ENCODE measurements at regions not wholly inside any gene's neighbourhood (a gene's known extent, or its start where the extent isn't known, plus 50 kb on each side); places are given as distances from the start of the nearest gene placed in this dataset.
"Not testable (repeated sequence)": the region's sequence is repeated elsewhere in the genome, so short reads cannot be mapped to it uniquely, and the experiment has no call there.

GRCh38 chr9:83140061-83140460 lies 77.1 kb upstream of the RASEF start:
- no peak for DNase-seq (ENCODE audit: low read depth in 3 of 3, low spot score in 2 of 3)

- DNase-seq (ENCODE audit: low read depth in 3 of 3, low spot score in 2 of 3) = no peak
Measured at GRCh38 chr9:83138422-83139135, 75.6 kb upstream of the RASEF start.

GRCh38 chr9:83133316-83133715 lies 70.4 kb upstream of the RASEF start:
- no peak for DNase-seq (ENCODE audit: low read depth in 3 of 3, low spot score in 2 of 3)

- no peak for DNase-seq (ENCODE audit: low read depth in 3 of 3, low spot score in 2 of 3)
Measured at GRCh38 chr9:83132768-83133167, 69.8 kb upstream of the RASEF start.

- DNase-seq (ENCODE audit: low read depth in 3 of 3, low spot score in 2 of 3) = no peak
Measured at GRCh38 chr9:83130541-83130940, 67.6 kb upstream of the RASEF start.

- no peak for DNase-seq (ENCODE audit: low read depth in 3 of 3, low spot score in 2 of 3)
Measured at GRCh38 chr9:83125671-83126070, 62.7 kb upstream of the RASEF start.

- no peak for DNase-seq (ENCODE audit: low read depth in 3 of 3, low spot score in 2 of 3)
Measured at GRCh38 chr9:83119873-83120272, 56.9 kb upstream of the RASEF start.

- DNase-seq (ENCODE audit: low read depth in 3 of 3, low spot score in 2 of 3) = no peak
Measured at GRCh38 chr9:83116026-83116425, 53.1 kb upstream of the RASEF start.

- DNase-seq (ENCODE audit: low read depth in 3 of 3, low spot score in 2 of 3) = not testable (repeated sequence)
Measured at GRCh38 chr9:83113445-83113844, 50.5 kb upstream of the RASEF start.

Data from right renal cortex interstitium (tissue), 3 donors.